Right ventricle myocardium superior (tissue), 1 donor: ENCODE measurements at regions not wholly inside any gene's neighbourhood (a gene's known extent, or its start where the extent isn't known, plus 50 kb on each side); places are given as distances from the start of the nearest gene placed in this dataset.
A peak's percentile ranks its signal among the peaks of the same experiment; 100 is the strongest.

Source experiments
- ATAC-seq: fragments of 200-7000 bp; cut with Tn5 transposase; one replicate; pipeline ENCODE4 v1.9.1; 2020; ENCODE audit warnings: mild to moderate bottlenecking; ENCODE audit not compliant: poor library complexity
- DNase-seq: peaks from one replicate; pipeline ENCODE4 v3.0.0-alpha.2; 2020
- intact Hi-C: fragments of 100-400 bp; cut with DNase I; formaldehyde crosslinking; loops from one replicate; pipeline ENCODE4 v1.11.2; 2022
- donor health status: DM: no; HTN: yes; CAD: no; lungs with severe emphysema.

DNA sequence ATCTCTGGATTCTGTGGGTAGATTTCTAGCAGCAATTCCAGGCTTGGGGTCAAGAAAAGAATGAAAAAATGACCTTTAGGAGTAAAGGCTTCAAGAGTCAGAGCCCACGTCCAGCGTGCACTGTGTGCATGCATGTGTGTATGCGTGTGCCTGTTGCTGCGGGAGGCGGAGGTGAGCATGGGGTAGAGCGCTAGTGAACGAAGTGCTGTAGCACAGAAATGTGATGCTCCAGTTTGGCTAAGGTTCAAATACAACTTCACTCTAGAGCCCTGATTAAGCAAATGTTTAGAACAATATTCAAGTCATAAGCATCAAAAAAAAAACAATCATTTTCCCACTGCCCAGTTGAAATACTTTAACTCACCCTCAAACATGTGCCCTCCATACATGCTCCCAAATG lies 403.9 kb downstream of the ZNF608 start:
- intact Hi-C loops, result no loop called here
- no peak for DNase-seq
- ATAC-seq, result peak; percentile 46

GRCh38 chr5:124342027-124342471 lies 404.4 kb downstream of the ZNF608 start:
- ATAC-seq (peak; percentile 86), DNase-seq (peak; percentile 36)
- intact Hi-C loops, result no loop called here

GRCh38 chr5:124341066-124341858 lies 405.2 kb downstream of the ZNF608 start:
- intact Hi-C loops, result no loop called here
- DNase-seq (no peak), ATAC-seq (peak; percentile 42)

DNA sequence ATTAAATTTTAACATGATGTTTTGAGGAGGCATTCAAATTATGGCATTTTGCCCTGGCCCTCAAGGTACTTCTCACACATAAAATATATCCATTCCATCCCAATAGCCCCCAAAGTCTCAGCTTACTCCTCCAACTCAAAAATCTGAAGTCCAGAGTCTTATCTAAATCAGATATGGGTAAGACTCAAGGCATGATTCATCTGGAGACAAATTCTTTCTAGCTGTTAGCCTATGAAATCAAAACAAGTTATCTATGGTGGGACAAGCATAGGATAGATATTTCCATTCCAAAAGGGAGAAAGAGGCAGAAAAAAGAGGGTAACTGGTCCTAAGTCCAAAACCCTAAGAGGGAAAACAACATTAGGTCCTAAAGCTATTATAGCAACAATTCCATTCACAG lies 408.4 kb downstream of the ZNF608 start:
- no peak for ATAC-seq
- intact Hi-C loops, result no loop called here
- no peak for DNase-seq

GRCh38 chr5:124333298-124333979 lies 413.0 kb downstream of the ZNF608 start:
- ATAC-seq, result no peak
- DNase-seq, result no peak
- intact Hi-C loops, result no loop called here

DNA sequence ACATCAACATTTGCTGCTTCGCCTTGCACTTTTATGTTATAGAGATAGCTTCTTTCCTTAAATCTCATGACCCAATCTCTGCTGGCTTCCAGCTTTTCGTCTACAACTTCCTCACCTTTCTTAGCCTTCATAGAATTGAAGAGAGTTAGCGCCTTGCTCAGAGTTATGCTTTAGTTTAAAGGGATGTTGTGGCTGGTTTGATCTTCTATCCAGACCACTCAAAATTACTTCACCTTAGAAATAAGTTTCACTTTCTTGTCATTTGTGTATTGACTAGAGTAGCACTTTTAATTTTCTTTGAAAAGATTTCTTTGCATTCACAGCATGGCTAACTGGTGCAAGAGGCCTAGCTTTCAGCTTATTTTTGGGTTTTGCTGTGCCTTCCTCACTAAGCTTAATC lies 414.2 kb downstream of the ZNF608 start:
- ATAC-seq (no peak), DNase-seq (no peak)
- intact Hi-C loops, result no loop called here

DNA sequence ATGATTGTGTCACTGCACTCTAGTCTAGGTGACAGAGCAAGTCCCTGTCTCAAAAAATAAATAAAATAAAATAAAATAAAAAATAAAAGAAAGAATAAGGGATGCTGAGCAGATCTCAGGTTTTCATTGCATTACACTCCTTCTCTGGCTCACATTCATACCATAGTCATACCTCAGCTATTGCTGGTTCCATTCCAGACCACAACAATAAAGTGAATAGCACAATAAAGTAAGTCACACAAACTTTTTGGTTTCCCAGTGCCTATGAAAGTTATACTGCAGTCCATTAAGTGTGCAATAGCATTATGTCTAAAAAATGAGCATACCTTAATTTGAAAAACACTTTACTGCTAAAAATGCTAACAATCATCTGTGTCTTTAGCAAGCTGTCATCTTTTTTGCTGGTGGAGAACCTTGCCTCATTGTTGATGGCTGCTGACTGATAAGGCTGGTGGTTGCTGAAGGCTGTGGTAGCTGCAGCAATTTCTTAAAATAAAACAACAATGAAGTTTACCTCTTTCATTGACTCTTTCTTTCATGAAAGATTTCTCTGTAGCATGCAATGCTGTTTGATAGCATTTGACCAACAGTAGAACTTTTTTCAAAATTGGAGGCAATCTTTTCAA lies 415.7 kb downstream of the ZNF608 start:
- DNase-seq (no peak), ATAC-seq (no peak)
- intact Hi-C loops, result no loop called here

DNA sequence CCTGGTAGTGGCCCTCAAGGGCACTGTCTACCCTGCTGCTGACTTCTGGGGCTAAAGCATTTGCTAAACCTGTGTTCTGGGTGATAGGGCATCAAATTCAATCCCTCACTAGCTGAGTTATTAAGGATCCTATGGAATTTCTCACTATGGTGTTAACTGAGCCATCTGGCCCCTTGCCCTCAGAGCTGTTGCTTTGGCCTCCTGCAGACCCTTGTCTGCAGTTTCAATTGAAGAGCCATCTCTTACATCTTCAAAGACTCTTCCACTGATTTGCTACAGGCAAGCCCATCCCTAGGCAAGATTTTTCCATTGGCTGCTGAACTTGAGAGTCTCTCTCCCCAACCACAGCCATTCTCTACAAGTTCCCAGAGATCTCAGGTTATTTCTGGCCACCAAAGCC lies 418.2 kb downstream of the ZNF608 start:
- DNase-seq (no peak), ATAC-seq (no peak)
- intact Hi-C loops, result no loop called here

GRCh38 chr5:124318661-124319060 lies 427.8 kb downstream of the ZNF608 start:
- DNase-seq (no peak), ATAC-seq (no peak)
- intact Hi-C loops, result no loop called here

GRCh38 chr5:124317451-124317850 lies 429.0 kb downstream of the ZNF608 start:
- intact Hi-C loops, result no loop called here
- ATAC-seq (no peak), DNase-seq (no peak)

DNA sequence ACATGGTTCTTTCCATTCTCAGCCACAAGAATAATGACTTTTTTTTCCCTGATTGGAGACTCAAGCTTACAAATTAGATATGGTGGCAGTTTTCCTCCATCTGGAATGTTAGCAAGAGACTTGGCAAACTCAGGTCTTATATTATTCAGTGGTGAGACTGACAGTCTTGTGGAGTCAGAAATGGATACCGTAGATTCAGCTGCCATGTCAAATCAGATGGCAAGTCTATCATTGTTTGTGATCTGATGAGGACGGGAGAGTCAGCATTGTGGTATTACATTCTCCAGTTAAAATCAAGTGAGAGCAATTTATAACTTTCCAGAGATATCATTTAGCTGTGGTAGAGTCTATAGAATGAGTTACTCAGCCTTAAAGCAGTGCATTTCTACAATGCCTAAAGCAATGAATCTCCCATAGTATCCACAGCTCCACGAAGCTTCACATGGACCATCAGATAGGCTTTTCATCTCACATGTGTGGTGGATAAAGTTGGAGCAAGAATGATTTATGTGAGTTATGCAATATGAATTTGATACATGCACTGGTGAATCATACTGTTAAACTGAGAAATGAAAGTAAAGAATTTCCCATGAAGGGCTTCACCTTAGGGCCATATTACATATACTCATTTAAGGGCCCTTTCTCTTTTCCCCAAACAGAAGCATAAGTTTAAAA lies 430.6 kb downstream of the ZNF608 start:
- intact Hi-C loops, result no loop called here
- DNase-seq (no peak), ATAC-seq (no peak)

DNA sequence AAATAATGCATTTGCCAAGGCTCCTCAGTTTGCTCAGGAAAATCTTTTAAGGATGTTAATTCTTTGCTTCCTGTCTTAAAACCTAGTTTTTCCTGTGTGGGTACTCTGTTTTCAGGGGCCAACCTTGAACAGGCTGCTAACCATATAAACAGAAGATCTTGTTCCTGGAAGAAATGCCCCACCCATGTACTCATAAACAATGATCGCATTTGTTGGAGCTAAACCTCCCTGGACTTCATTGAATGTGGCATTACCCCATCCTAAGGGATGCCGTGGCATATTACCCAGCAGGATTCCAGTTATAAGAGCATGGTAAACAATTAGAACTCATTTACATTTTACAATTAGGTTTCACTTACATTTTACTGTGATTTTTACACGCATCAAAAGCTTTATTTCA lies 436.0 kb downstream of the ZNF608 start:
- ATAC-seq (no peak), DNase-seq (no peak)
- intact Hi-C loops, result no loop called here

DNA sequence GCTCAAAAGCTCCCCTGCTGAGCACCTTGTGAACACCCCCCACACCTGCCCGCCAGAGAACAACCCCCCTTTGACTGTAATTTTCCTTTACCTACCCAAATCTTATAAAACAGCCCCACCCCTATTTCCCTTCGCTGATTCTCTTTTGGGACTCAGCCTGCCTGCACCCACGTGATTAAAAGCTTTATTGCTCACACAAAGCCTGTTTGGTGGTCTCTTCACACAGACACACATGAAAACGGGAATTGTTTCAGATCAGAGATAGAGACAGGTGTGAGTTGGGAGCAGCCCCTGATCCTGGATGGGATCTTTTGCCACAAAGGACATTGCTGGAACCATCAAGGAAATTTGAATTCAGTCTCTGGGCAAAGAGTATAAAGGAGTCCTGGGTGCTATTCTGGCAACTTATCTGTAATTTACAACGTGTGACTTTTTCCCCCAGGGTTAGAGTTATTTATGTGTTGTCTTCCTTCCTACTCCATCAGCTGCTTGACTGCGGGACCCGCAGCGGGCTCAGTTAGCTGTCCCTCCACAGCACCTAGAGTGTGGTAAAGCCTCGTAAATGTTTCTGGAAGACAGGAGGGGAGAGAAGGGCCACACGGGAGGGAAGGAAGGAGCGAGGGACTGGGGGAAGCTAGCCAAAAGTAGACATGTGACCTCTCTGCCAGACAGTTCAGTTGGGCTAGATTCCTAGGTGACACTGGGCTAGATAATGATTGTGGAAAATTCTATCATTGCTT lies 437.0 kb downstream of the ZNF608 start:
- DNase-seq, result no peak
- peak; percentile 72 for ATAC-seq
- intact Hi-C loops, result no loop called here

DNA sequence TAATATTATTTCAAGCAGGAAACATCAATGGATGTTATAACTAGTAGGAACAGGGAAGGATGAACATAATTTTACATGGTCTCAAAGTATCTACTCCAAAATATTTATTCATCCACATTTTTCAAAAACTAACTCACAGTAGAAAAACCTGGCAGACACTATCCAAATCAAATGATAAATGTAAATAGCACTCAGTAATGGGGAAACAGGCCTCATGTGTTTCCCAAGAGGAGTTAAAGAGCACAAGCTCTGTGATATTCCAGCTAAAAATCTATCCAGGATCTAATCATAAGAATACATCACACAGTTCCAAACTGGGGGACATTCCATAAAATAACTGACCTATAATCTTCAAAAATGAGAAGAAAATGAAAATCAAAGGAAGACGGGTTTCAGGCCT lies 443.1 kb downstream of the ZNF608 start:
- no peak for ATAC-seq
- no peak for DNase-seq
- intact Hi-C loops, result no loop called here

DNA sequence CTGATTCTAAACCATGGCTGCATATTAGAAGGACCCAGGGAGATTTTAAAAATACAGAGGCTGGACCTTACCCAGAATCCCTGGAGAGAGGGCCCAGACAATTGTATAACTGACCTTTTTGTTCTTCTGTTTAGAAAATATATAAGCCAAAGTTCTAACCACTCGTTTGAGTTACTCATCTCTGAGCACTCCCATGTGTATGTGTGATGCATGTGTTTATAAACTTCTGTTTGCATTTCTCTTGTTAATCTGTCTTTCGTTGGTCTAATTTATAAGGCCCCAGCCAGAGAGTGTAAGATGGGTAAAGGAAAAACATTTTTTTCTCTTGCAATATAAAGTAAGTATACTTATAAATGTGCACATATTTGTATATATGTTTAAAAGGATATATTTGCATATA lies 443.9 kb downstream of the ZNF608 start:
- ATAC-seq (no peak), DNase-seq (no peak)
- intact Hi-C loops, result no loop called here

GRCh38 chr5:124301850-124302249 lies 444.6 kb downstream of the ZNF608 start:
- DNase-seq, result no peak
- ATAC-seq, result no peak
- intact Hi-C loops, result no loop called here

DNA sequence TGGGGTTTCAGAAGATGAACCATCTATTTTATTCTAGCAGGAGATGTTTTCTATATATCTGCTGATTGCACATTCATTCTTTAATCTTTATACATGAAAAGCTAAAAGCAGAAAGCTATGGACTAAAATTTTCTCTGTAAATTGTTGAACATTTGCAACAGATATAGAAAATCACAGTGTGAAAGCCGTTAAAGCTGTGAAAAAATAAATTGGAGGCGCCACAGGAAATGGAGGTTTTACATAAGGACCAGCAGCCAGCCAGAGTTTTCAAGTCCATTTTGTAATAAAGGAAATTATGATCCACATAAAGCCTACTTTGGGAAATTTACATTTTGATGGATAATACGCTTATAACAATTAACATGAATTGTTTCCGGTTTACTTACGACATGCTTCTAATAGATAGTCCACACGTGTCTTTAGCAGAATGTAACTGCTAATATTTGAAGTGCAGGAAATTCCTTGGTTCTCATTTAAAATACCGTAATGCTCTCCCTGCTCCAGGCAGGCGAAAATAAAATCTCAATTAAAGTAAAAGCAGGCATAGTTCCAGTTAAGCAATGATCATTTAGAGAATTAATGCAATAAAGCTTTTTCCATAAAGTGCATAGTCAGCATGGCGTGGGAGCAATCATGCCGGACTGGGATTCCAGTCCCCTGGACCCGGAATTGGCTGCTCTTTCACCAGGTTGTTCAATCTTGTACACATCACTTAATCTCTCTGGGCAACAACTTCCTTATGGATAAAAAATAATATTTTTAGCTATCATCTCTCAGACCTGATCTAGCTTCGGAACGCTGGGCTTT lies 445.4 kb downstream of the ZNF608 start:
- DNase-seq, result no peak
- ATAC-seq, result no peak
- intact Hi-C loops, result no loop called here

GRCh38 chr5:124297826-124298225 lies 448.6 kb downstream of the ZNF608 start:
- no peak for DNase-seq
- ATAC-seq, result no peak
- intact Hi-C loops, result no loop called here
